Caco-2 (cell line): ENCODE measurements at regions not wholly inside any gene's neighbourhood (a gene's known extent, or its start where the extent isn't known, plus 50 kb on each side); places are given as distances from the start of the nearest gene placed in this dataset. TPM values are rescaled to one million over a fixed set of nuclear protein-coding genes. Genes with fewer than 3 reads are reported as not detected.

Experiments used
- BruUV-seq: library from RNA; stranded (reverse); fragments of 400-500 nt; replicated peaks from 2 replicates; lab custom pipeline; 2021; lab: Mats Ljungman, UMichigan
- CTCF ChIA-PET: fragments of 300-600 bp; sonication (Branson Sonifier 250); formaldehyde crosslinking; loops from one replicate; lab custom pipeline; 2022; ENCODE audit warnings: antibody characterized with exemption; lab: Charles Lee
- POLR2A ChIA-PET: fragments of 300-600 bp; sonication (Branson Sonifier 250); formaldehyde crosslinking; loops from one replicate; lab custom pipeline; 2022; ENCODE audit warnings: antibody characterized with exemption; lab: Charles Lee
- DNase-seq, 2 experiments: peaks; one replicate each; pipeline versions ENCODE4 v3.0.0 to v3.0.0-alpha.2; 2020 to 2022
- H3K27me3 ChIP-seq: replicated peaks from 2 replicates; pipeline ENCODE4 v1.6.0; 2011; ENCODE audit warnings: low read length; ENCODE audit not compliant: control insufficient read depth, insufficient read depth
- H3K36me3 ChIP-seq: 2 replicates; pipeline ENCODE4 v1.5.1; 2011; ENCODE audit warnings: low read length; ENCODE audit not compliant: control insufficient read depth, insufficient read depth
- H3K4me1 ChIP-seq: fragments of 250-450 bp; sonication (Bioruptor Pico); 2 replicates; pipeline ENCODE4 v1.5.1; 2020; ENCODE audit warnings: mild to moderate bottlenecking
- H3K4me3 ChIP-seq: 2 replicates; pipeline ENCODE4 v1.5.1; 2011; ENCODE audit warnings: low read depth, mild to moderate bottlenecking, control low read depth, low read length
- H3K9me3 ChIP-seq: fragments of 250-450 bp; sonication (Bioruptor Pico); 2 replicates; pipeline ENCODE4 v1.5.1; 2020; ENCODE audit warnings: mild to moderate bottlenecking, moderate library complexity
- H3K27ac Mint-ChIP-seq: one replicate; pipeline ENCODE4 v1.8.0; 2022; ENCODE audit warnings: mixed read lengths; ENCODE audit not compliant: unreplicated experiment
- H3K27me3 Mint-ChIP-seq: one replicate; pipeline ENCODE4 v1.8.0; 2022; ENCODE audit warnings: mixed read lengths; ENCODE audit not compliant: insufficient read depth, unreplicated experiment
- H3K36me3 Mint-ChIP-seq: one replicate; pipeline ENCODE4 v1.8.0; 2022; ENCODE audit warnings: mild to moderate bottlenecking, mixed read lengths; ENCODE audit not compliant: insufficient read depth, unreplicated experiment
- H3K4me1 Mint-ChIP-seq: one replicate; pipeline ENCODE4 v1.8.0; 2022; ENCODE audit warnings: low read depth, mixed read lengths; ENCODE audit not compliant: unreplicated experiment
- H3K4me3 Mint-ChIP-seq: one replicate; pipeline ENCODE4 v1.8.0; 2022; ENCODE audit warnings: mild to moderate bottlenecking, moderate library complexity, mixed read lengths; ENCODE audit not compliant: unreplicated experiment
- H3K9me3 Mint-ChIP-seq: one replicate; pipeline ENCODE4 v1.8.0; 2022; ENCODE audit warnings: mixed read lengths; ENCODE audit not compliant: unreplicated experiment
- CTCF ChIP-seq, 2 experiments: fragments of 200-600 bp in 1 of 2; IDR thresholded peaks; 1 replicate in 1 of 2; 2 replicates in 1 of 2; pipeline versions ENCODE4 v1.5.1 to v1.8.0; 2011 to 2022; ENCODE audit warnings: antibody characterized with exemption in 1 of 2, control low read depth in 1 of 2, inconsistent platforms in 1 of 2, low read depth in 1 of 2, low read length in 1 of 2, mild to moderate bottlenecking in 1 of 2, moderate library complexity in 1 of 2; ENCODE audit not compliant: insufficient read depth in 1 of 2, severe bottlenecking in 1 of 2, unreplicated experiment in 1 of 2
- intact Hi-C: fragments of 100-400 bp; cut with micrococcal nuclease; formaldehyde crosslinking; loops from one replicate; pipeline ENCODE4 v1.10.0; 2022; ENCODE audit not compliant: unreplicated experiment
- microRNA-seq: library from miRNA; unstranded; fragments of <30 nt; microRNA quantifications from one replicate; pipeline ENCODE4 v1.2.0, GENCODE V29; 2022

- H3K4me1 Mint-ChIP-seq: no peaks in the 10 kb centered on the region
- ChIA-PET CTCF (no interaction called here), POLR2A (no interaction called here)
- BruUV-seq: no TSS peak
- H3K27ac Mint-ChIP-seq: no peak overlapping the region
- Histone ChIP-seq H3K36me3 (no peaks in the 10 kb centered on the region), H3K4me3 (no peak overlapping the region), H3K27me3 (no peaks in the 10 kb centered on the region), H3K4me1 (no peaks in the 10 kb centered on the region), H3K9me3 (no peaks in the 10 kb centered on the region)
- H3K27me3 Mint-ChIP-seq: peaks cover 2% of the 10 kb centered on the region
- no peak for DNase-seq
- H3K9me3 Mint-ChIP-seq: no peaks in the 10 kb centered on the region
- intact Hi-C loops: no loop called here
- TF ChIP-seq CTCF (IDR thresholded peaks at IDR 0.05; ENCODE audit: insufficient read depth in 1 of 2, low read depth in 1 of 2, low read length in 1 of 2, severe bottlenecking in 1 of 2, unreplicated experiment in 1 of 2): no peak
- H3K36me3 Mint-ChIP-seq: no peaks in the 10 kb centered on the region
- no peak overlapping the region for H3K4me3 Mint-ChIP-seq
These were observed 153.8 kb downstream of the PHF2 start for GRCh38 chr9:93730217-93730616.

Small RNAs in the stretch of these regions (microRNA-seq; reads per million reads assigned to microRNA genes)
- not detected for gene MIR4291
